CD4-positive, alpha-beta T cell treated with Interleukin-1 beta for 1 hour (primary cell): ENCODE measurements at regions not wholly inside any gene's neighbourhood (a gene's known extent, or its start where the extent isn't known, plus 50 kb on each side); places are given as distances from the start of the nearest gene placed in this dataset.

Experiments
- DNase-seq, 2 donors: peaks; one replicate each; pipeline ENCODE4 v3.0.0-alpha.2; 2020 to 2022

- DNase-seq: no peak
These were observed 252.5 kb upstream of the NEIL3 start for GRCh38 chr4:177057186-177057585.

GRCh38 chr4:177064116-177064515 is 245.6 kb upstream of the NEIL3 start:
- no peak for DNase-seq

- DNase-seq: no peak
These were observed 244.8 kb upstream of the NEIL3 start for GRCh38 chr4:177064729-177065394.

- DNase-seq: no peak
These were observed 242.9 kb upstream of the NEIL3 start for GRCh38 chr4:177066746-177067145.

GRCh38 chr4:177070533-177071058 is 239.1 kb upstream of the NEIL3 start:
- DNase-seq: no peak

GRCh38 chr4:177077095-177077971 is 232.3 kb upstream of the NEIL3 start:
- DNase-seq: no peak

- DNase-seq: no peak
These were observed 230.3 kb upstream of the NEIL3 start for GRCh38 chr4:177079327-177079726.

- DNase-seq: no peak
These were observed 229.3 kb upstream of the NEIL3 start for GRCh38 chr4:177080388-177080787.

- DNase-seq: no peak
These were observed 222.6 kb upstream of the NEIL3 start for GRCh38 chr4:177087060-177087459.

GRCh38 chr4:177087499-177087898 is 222.2 kb upstream of the NEIL3 start:
- DNase-seq: no peak

GRCh38 chr4:177091515-177091914 is 218.2 kb upstream of the NEIL3 start:
- DNase-seq: no peak

- no peak for DNase-seq
These were observed 216.9 kb upstream of the NEIL3 start for GRCh38 chr4:177092807-177093206.

GRCh38 chr4:177093964-177094363 is 215.7 kb upstream of the NEIL3 start:
- no peak for DNase-seq

GRCh38 chr4:177097291-177097690 is 212.4 kb upstream of the NEIL3 start:
- DNase-seq: no peak

- DNase-seq: no peak
These were observed 210.5 kb upstream of the NEIL3 start for GRCh38 chr4:177099211-177099610.

- DNase-seq: no peak
These were observed 209.4 kb upstream of the NEIL3 start for GRCh38 chr4:177100307-177100706.

GRCh38 chr4:177103619-177104018 is 206.1 kb upstream of the NEIL3 start:
- DNase-seq: no peak

GRCh38 chr4:177105536-177105935 is 204.1 kb upstream of the NEIL3 start:
- DNase-seq: no peak

- DNase-seq: no peak
These were observed 202.3 kb upstream of the NEIL3 start for GRCh38 chr4:177107288-177107921.

- no peak for DNase-seq
These were observed 201.0 kb upstream of the NEIL3 start for GRCh38 chr4:177108708-177109107.

GRCh38 chr4:177109769-177110168 is 199.9 kb upstream of the NEIL3 start:
- DNase-seq: no peak

GRCh38 chr4:177116161-177116560 is 193.5 kb upstream of the NEIL3 start:
- DNase-seq: no peak

- no peak for DNase-seq
These were observed 192.4 kb upstream of the NEIL3 start for GRCh38 chr4:177117256-177117655.

GRCh38 chr4:177118596-177118995 is 191.1 kb upstream of the NEIL3 start:
- DNase-seq: no peak
